ENCODE measurements at regions not wholly inside any gene's neighbourhood (a gene's known extent, or its start where the extent isn't known, plus 50 kb on each side); places are given as distances from the start of the nearest gene placed in this dataset.
A peak's percentile ranks its signal among the peaks of the same experiment; 100 is the strongest.

DNA sequence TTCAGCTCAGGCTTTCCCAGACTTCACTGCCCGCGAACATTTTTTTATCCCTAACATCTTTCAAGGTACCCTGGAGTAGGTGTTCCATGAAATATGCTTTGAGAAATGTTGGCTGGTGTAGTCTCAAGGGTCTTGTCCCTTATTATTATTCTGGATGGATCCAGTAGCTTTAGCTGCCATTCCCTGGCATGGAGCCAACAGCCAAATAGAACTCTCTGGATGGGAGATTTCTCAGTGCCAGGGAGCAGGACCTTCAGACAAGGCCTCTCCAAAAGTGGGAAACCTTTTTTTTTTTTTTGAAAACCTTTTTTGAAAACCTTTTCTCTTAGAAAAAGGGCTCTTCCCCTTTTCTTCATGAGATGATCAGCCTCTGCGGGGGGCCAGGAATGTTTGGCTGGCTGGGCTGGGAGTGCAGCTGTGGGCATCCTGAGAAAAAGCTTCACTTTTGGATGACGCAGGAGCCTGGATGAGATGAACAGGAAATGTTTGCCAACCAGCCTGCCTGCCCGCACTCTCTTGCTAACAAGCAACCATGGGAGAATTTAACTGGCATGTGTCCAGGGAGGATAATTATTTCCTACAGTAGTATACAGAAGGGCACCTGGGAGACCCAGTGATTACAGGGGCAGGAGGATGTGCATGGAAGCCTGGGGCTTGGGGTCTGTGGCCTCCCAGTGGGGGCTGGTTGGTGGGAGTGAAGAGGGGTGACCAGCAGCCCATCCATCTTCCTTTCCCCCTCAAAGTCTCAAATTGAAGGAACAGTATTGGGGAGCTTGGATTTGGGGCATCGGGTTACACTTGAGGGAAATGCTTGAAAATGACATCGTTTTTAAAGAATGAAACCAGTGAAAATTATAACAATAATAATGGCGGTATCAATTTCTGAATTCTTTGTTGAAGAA lies 109.1 kb upstream of the LRIG1 start:
- Mint-ChIP-seq H3K27ac (no peak overlapping the region), H3K4me1 (peaks cover 1 to 2% (median 1%) of the 10 kb centered on the region in 3 donors), H3K36me3 (no peaks in the 10 kb centered on the region), H3K4me3 (no peak overlapping the region), H3K27me3 (peaks cover 11 to 17% of the 10 kb centered on the region in 2 donors), H3K9me3 (peaks cover 0 to 3% (median 0%) of the 10 kb centered on the region in 5 donors)
- ChIA-PET POLR2A (no interaction called here), CTCF (no interaction called here)
- Histone ChIP-seq H3K4me1 (ENCODE audit: insufficient read depth, low read length) (peaks cover 3% of the 10 kb centered on the region), H3K36me3 (ENCODE audit: insufficient read depth, low read length) (no peaks in the 10 kb centered on the region), H3K9me3 (ENCODE audit: low read length) (no peaks in the 10 kb centered on the region), H3K27ac (ENCODE audit: low read depth, low read length) (no peak overlapping the region), H3K4me3 (ENCODE audit: low read length) (no peak overlapping the region), H3K27me3 (ENCODE audit: insufficient read depth, low read length, poor library complexity, severe bottlenecking) (no peaks in the 10 kb centered on the region)
- no peak for DNase-seq

- ChIA-PET CTCF (interaction anchor here (1.3 kb wide), 1 partner anchor 34 kb away, joined by 3 read pairs; no protein-coding TSS in a partner anchor), POLR2A (no interaction called here)
- H3K4me1 ChIP-seq (ENCODE audit: insufficient read depth, low read length) = peaks cover 7% of the 10 kb centered on the region
- H3K27me3 Mint-ChIP-seq = peaks cover 11 to 17% of the 10 kb centered on the region in 2 donors
- H3K4me3 Mint-ChIP-seq = no peak overlapping the region
- no peaks in the 10 kb centered on the region for H3K9me3 ChIP-seq (ENCODE audit: low read length)
- peaks cover 0 to 3% (median 0%) of the 10 kb centered on the region in 5 donors for H3K9me3 Mint-ChIP-seq
- H3K36me3 ChIP-seq (ENCODE audit: insufficient read depth, low read length) = no peaks in the 10 kb centered on the region
- no peaks in the 10 kb centered on the region for H3K27me3 ChIP-seq (ENCODE audit: insufficient read depth, low read length, poor library complexity, severe bottlenecking)
- no peak overlapping the region for H3K4me3 ChIP-seq (ENCODE audit: low read length)
- no peak for DNase-seq
- H3K4me1 Mint-ChIP-seq = peaks cover 4 to 8% (median 6%) of the 10 kb centered on the region in 3 donors
- no peak overlapping the region for H3K27ac Mint-ChIP-seq
- H3K27ac ChIP-seq (ENCODE audit: low read depth, low read length) = no peak overlapping the region
- no peaks in the 10 kb centered on the region for H3K36me3 Mint-ChIP-seq
Measured at GRCh38 chr3:66610562-66610909, 109.7 kb upstream of the LRIG1 start.

DNA sequence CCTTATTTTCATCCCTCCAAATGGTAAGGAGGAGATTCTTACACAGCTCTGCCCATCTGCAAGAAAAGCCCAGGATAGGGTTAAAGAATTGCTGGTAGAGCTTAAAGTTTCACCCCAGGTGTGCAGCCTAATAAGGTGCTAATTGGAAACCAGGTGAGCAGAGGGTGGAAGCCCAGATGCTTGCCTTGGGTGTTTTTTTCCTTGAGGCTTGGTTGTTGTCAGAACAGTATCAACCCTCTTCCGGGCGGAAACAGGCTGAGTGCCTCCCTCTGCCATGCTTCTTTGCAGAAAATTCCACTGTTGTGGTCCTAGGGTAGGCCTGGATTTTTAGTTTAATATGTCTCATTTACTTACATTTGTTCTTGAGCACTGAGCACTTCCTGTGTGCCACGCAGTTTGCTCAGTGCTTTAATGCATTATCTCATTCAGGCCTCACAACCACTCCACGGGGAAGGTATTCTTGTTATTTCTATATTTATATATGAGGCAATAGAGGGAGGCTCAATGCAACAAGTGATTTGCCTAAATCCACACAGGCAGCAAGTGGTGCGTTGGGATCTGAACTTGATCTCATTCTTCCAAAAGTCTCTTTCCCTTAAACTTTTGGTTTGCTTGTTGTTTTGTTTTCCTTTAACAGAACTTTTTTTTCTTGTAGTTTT lies 115.0 kb upstream of the LRIG1 start:
- POLR2A ChIA-PET = no interaction called here

GRCh38 chr3:66617351-66617750 lies 116.5 kb upstream of the LRIG1 start:
- Histone ChIP-seq H3K27ac (ENCODE audit: low read depth, low read length) (no peak overlapping the region), H3K27me3 (ENCODE audit: insufficient read depth, low read length, poor library complexity, severe bottlenecking) (no peaks in the 10 kb centered on the region), H3K36me3 (ENCODE audit: insufficient read depth, low read length) (no peaks in the 10 kb centered on the region), H3K9me3 (ENCODE audit: low read length) (no peaks in the 10 kb centered on the region), H3K4me1 (ENCODE audit: insufficient read depth, low read length) (peaks cover 10% of the 10 kb centered on the region), H3K4me3 (ENCODE audit: low read length) (no peak overlapping the region)
- no peak for DNase-seq
- Mint-ChIP-seq H3K4me3 (no peak overlapping the region), H3K27ac (no peak overlapping the region), H3K36me3 (peaks cover 0 to 2% (median 0%) of the 10 kb centered on the region in 3 donors), H3K9me3 (peaks cover 0 to 2% (median 0%) of the 10 kb centered on the region in 5 donors), H3K27me3 (peaks cover 1 to 4% of the 10 kb centered on the region in 2 donors), H3K4me1 (peaks cover 7 to 15% (median 11%) of the 10 kb centered on the region in 3 donors)
- CTCF ChIA-PET = no interaction called here
- POLR2A ChIA-PET = no interaction called here

More for the DNA sequence above, 115.0 kb upstream of the LRIG1 start:
- CTCF ChIA-PET = no interaction called here
- Mint-ChIP-seq H3K4me3 (no peak overlapping the region), H3K27ac (no peak overlapping the region), H3K27me3 (peaks cover 7 to 8% of the 10 kb centered on the region in 2 donors), H3K4me1 (peaks cover 7 to 15% (median 11%) of the 10 kb centered on the region in 3 donors), H3K9me3 (peaks cover 0 to 2% (median 0%) of the 10 kb centered on the region in 5 donors), H3K36me3 (no peaks in the 10 kb centered on the region)
- Histone ChIP-seq H3K36me3 (ENCODE audit: insufficient read depth, low read length) (no peaks in the 10 kb centered on the region), H3K4me1 (ENCODE audit: insufficient read depth, low read length) (peaks cover 10% of the 10 kb centered on the region), H3K4me3 (ENCODE audit: low read length) (no peak overlapping the region), H3K27me3 (ENCODE audit: insufficient read depth, low read length, poor library complexity, severe bottlenecking) (no peaks in the 10 kb centered on the region), H3K9me3 (ENCODE audit: low read length) (no peaks in the 10 kb centered on the region), H3K27ac (ENCODE audit: low read depth, low read length) (no peak overlapping the region)
- DNase-seq = no peak

DNA sequence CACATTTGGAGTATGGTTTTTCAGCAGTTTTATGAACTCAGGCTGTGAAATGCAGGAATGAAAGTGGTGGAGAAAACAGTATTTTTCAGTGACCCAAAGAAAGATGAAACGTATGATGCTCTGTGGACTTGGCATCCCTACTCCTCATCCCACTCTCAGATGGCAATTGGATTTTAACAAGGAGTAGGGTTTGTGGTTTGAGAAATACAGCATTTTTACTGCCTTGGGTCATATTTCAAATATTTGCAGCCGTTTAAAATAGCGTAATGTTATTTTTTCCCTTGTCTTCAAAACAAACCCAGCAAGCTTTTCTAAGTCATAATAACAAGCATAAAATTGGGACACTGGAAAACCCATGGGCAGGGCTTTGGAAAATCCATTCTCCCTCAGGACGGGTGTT lies 117.2 kb upstream of the LRIG1 start:
- H3K27ac ChIP-seq (ENCODE audit: low read depth, low read length) = no peak overlapping the region
- Mint-ChIP-seq H3K9me3 (no peaks in the 10 kb centered on the region), H3K27ac (no peak overlapping the region), H3K27me3 (peaks cover 0 to 4% of the 10 kb centered on the region in 2 donors), H3K36me3 (peaks cover 0 to 2% (median 2%) of the 10 kb centered on the region in 3 donors), H3K4me3 (no peak overlapping the region), H3K4me1 (peaks cover 7 to 15% (median 11%) of the 10 kb centered on the region in 3 donors)
- no peaks in the 10 kb centered on the region for H3K27me3 ChIP-seq (ENCODE audit: insufficient read depth, low read length, poor library complexity, severe bottlenecking)
- H3K4me1 ChIP-seq (ENCODE audit: insufficient read depth, low read length) = peaks cover 10% of the 10 kb centered on the region
- ChIA-PET CTCF (no interaction called here), POLR2A (no interaction called here)
- no peak overlapping the region for H3K4me3 ChIP-seq (ENCODE audit: low read length)
- H3K36me3 ChIP-seq (ENCODE audit: insufficient read depth, low read length) = no peaks in the 10 kb centered on the region
- no peak for DNase-seq
- H3K9me3 ChIP-seq (ENCODE audit: low read length) = no peaks in the 10 kb centered on the region

DNA sequence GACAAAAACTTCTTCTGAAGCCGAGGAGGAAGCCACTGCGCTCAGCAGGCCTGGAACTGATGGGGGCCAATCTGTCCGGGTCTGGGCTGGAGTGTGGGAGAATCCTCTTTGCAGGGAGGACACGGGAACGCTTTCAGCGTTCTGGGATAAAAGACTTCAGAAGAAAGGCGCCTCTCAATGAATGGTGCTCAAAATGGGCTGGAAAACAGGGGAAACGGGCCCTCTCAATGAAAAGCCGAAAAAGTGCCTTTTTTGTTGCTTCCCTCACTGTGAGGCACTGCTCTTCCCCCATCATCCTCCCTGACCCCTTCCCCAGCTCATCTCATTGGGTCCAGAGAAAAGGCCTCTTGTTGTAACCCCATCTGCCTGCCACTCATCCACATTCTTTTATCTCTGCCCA lies 119.5 kb upstream of the LRIG1 start:
- H3K27me3 Mint-ChIP-seq = no peaks in the 10 kb centered on the region
- ChIA-PET CTCF (no interaction called here), POLR2A (no interaction called here)
- peak overlapping the region in 1 of 8 donors; percentile 43 for H3K27ac Mint-ChIP-seq
- no peak overlapping the region for H3K4me3 ChIP-seq (ENCODE audit: low read length)
- H3K36me3 ChIP-seq (ENCODE audit: insufficient read depth, low read length) = no peaks in the 10 kb centered on the region
- H3K4me1 Mint-ChIP-seq = peaks cover 3 to 9% (median 7%) of the 10 kb centered on the region in 3 donors
- no peak overlapping the region for H3K27ac ChIP-seq (ENCODE audit: low read depth, low read length)
- H3K4me3 Mint-ChIP-seq = no peak overlapping the region
- H3K36me3 Mint-ChIP-seq = peaks cover 0 to 7% (median 2%) of the 10 kb centered on the region in 3 donors
- H3K27me3 ChIP-seq (ENCODE audit: insufficient read depth, low read length, poor library complexity, severe bottlenecking) = no peaks in the 10 kb centered on the region
- no peak for DNase-seq
- peaks cover 0 to 2% (median 0%) of the 10 kb centered on the region in 5 donors for H3K9me3 Mint-ChIP-seq
- H3K4me1 ChIP-seq (ENCODE audit: insufficient read depth, low read length) = peaks cover 5% of the 10 kb centered on the region
- no peaks in the 10 kb centered on the region for H3K9me3 ChIP-seq (ENCODE audit: low read length)

- Mint-ChIP-seq H3K4me1 (no peaks in the 10 kb centered on the region), H3K27me3 (no peaks in the 10 kb centered on the region), H3K4me3 (no peak overlapping the region), H3K9me3 (peaks cover 0 to 2% (median 0%) of the 10 kb centered on the region in 5 donors), H3K36me3 (peaks cover 0 to 7% (median 2%) of the 10 kb centered on the region in 3 donors), H3K27ac (no peak overlapping the region)
- Histone ChIP-seq H3K27ac (ENCODE audit: low read depth, low read length) (no peak overlapping the region), H3K36me3 (ENCODE audit: insufficient read depth, low read length) (no peaks in the 10 kb centered on the region), H3K9me3 (ENCODE audit: low read length) (no peaks in the 10 kb centered on the region), H3K27me3 (ENCODE audit: insufficient read depth, low read length, poor library complexity, severe bottlenecking) (no peaks in the 10 kb centered on the region), H3K4me3 (ENCODE audit: low read length) (no peak overlapping the region), H3K4me1 (ENCODE audit: insufficient read depth, low read length) (no peaks in the 10 kb centered on the region)
- ChIA-PET CTCF (no interaction called here), POLR2A (no interaction called here)
- no peak for DNase-seq
Measured at GRCh38 chr3:66622756-66623457, 122.1 kb upstream of the LRIG1 start.

All from CD8-positive, alpha-beta memory T cell (primary cell).